H1 (cell line): ENCODE measurements at regions not wholly inside any gene's neighbourhood (a gene's known extent, or its start where the extent isn't known, plus 50 kb on each side); places are given as distances from the start of the nearest gene placed in this dataset.

Experiments
- CHD7 ChIP-seq: fragments of 300-600 bp; sonication (generic); IDR thresholded peaks from 2 replicates; pipeline ENCODE4 v1.7.1; 2012; ENCODE audit warnings: low read length, moderate library complexity, mild to moderate bottlenecking, inconsistent platforms; ENCODE audit not compliant: insufficient replicate concordance
- KDM5A ChIP-seq: fragments of 200-600 bp; IDR thresholded peaks from 2 replicates; pipeline ENCODE4 v1.7.1; 2012; ENCODE audit warnings: mild to moderate bottlenecking, low read length, inconsistent platforms, mixed read lengths
- RAD21 ChIP-seq, 2 experiments: IDR thresholded peaks in 1 of 2; conservative IDR thresholded peaks in 1 of 2; 2 replicates each; pipeline ENCODE4 v1.6.1; 2011; ENCODE audit warnings: low read depth in 2 of 2, low read length in 2 of 2, improper control_type of control experiment in 1 of 2, inconsistent platforms in 1 of 2, mild to moderate bottlenecking in 1 of 2, moderate library complexity in 1 of 2
- RNF2 ChIP-seq: fragments of 200-900, 300-1000 bp; sonication (generic); IDR thresholded peaks from 2 replicates; pipeline ENCODE4 v1.7.1; 2016; ENCODE audit warnings: borderline replicate concordance, low read depth, mild to moderate bottlenecking, antibody characterized with exemption, low read length; ENCODE audit not compliant: poor library complexity, severe bottlenecking; ENCODE audit errors: missing control alignments
- SAP30 ChIP-seq: fragments of 300-600 bp; sonication (generic); IDR thresholded peaks from 2 replicates; pipeline ENCODE4 v1.7.1; 2012; ENCODE audit warnings: low read length, moderate library complexity, mild to moderate bottlenecking, inconsistent platforms; ENCODE audit not compliant: insufficient read depth, insufficient replicate concordance
- SIX5 ChIP-seq: IDR thresholded peaks from 2 replicates; pipeline ENCODE4 v1.6.1; 2011; ENCODE audit warnings: mild to moderate bottlenecking, low read depth, low read length
- SP2 ChIP-seq: IDR thresholded peaks from 2 replicates; pipeline ENCODE4 v1.6.1; 2012; ENCODE audit warnings: mild to moderate bottlenecking, low read length, inconsistent platforms
- SP4 ChIP-seq: IDR thresholded peaks from 2 replicates; pipeline ENCODE4 v1.6.1; 2012; ENCODE audit warnings: low read length, inconsistent platforms
- TAF1 ChIP-seq: IDR thresholded peaks from 2 replicates; pipeline ENCODE4 v1.6.1; 2011; ENCODE audit warnings: mild to moderate bottlenecking, low read depth, low read length

GRCh38 chr2:216923706-216924105 lies 63.8 kb upstream of the TNP1 start (continued):
- TF ChIP-seq CHD7 (no peak), SAP30 (no peak), SP4 (no peak), RNF2 (no peak), SP2 (no peak), SIX5 (no peak), TAF1 (no peak), RAD21 (IDR thresholded peaks at IDR 0.05 in 1 of 2, conservative IDR thresholded peaks at IDR 0.05 in 1 of 2; ENCODE audit: low read depth in 2 of 2, low read length in 2 of 2) (no peak), KDM5A (no peak)
